IPS-18c (cell line): ENCODE measurements at regions not wholly inside any gene's neighbourhood (a gene's known extent, or its start where the extent isn't known, plus 50 kb on each side); places are given as distances from the start of the nearest gene placed in this dataset.
"Not testable (repeated sequence)": the region's sequence is repeated elsewhere in the genome, so short reads cannot be mapped to it uniquely, and the experiment has no call there.

Experiments used
- H3K4me3 ChIP-seq: 2 replicates; pipeline ENCODE4 v1.7.0; 2013; ENCODE audit warnings: low read depth, mild to moderate bottlenecking, low read length, moderate library complexity; ENCODE audit not compliant: insufficient read depth
- H3K9me3 ChIP-seq: one replicate; pipeline ENCODE4 v1.6.1; 2013; ENCODE audit warnings: mild to moderate bottlenecking, low read length, moderate library complexity; ENCODE audit not compliant: control insufficient read depth, insufficient read depth

- no peaks in the 10 kb centered on the region for H3K9me3 ChIP-seq
Measured at GRCh38 chr1:88541596-88541995, 142.5 kb upstream of the PKN2 start.

DNA sequence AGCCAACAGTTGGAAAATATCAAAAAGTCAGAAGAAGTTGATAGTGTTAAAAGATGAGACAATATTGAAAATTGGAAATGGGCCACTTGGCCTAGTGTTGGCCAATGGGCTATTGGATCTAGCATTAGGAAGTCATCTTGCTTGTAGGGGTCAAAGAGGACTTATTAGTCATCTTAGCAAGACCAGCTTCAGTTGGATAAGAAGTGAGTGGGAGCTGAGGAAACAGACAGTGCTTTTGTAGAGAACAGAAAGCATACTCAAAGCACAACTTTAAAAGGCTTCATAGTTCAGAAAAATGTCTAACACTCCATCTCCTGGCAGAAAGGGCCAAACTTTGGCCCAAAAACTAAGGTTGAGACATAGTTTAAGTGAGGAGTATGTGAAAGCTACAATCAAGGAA, 139.9 kb upstream of the PKN2 start:
- H3K9me3 ChIP-seq = no peaks in the 10 kb centered on the region
- no peak overlapping the region for H3K4me3 ChIP-seq

More at GRCh38 chr1:88541596-88541995, 142.5 kb upstream of the PKN2 start:
- H3K4me3 ChIP-seq = no peak overlapping the region

DNA sequence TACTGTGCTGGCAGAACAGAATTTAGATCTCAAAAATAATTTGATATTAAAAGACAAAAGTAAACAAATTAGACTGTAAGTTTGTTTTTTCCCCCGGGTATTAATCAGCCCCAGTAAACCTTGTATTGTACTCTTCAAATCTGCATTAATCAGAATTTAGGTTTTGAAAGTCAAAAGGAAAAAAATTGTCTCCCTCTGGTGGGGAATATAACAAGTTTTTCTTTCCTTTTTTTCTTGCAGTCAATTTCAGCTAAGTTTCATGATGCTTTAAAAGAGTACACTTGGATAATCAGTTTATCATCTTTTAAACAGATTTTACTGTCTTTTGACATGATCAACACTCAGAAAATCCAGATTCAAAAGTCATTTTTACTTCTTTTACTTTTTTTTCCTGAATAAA, 134.5 kb upstream of the PKN2 start:
- Histone ChIP-seq H3K4me3 (no peak overlapping the region), H3K9me3 (no peaks in the 10 kb centered on the region)

DNA sequence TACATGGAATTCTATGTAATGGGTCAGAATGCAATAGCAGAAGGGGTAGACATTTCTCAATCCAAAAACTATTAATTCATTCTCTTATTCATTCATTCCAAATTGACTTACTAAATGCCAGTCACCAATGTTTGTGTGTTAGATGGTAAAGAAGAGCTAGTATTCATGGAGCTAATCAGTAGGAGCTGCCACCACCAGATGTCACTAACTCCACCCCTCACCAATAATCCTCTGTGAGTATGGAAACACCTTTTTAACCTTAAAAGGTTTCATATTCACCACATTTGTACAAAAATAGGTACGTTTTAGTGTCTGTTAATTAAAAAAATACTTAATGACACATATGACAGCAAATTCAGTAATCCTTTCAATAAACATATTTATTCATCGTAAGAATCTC, 131.8 kb upstream of the PKN2 start:
- Histone ChIP-seq H3K4me3 (no peak overlapping the region), H3K9me3 (no peaks in the 10 kb centered on the region)

DNA sequence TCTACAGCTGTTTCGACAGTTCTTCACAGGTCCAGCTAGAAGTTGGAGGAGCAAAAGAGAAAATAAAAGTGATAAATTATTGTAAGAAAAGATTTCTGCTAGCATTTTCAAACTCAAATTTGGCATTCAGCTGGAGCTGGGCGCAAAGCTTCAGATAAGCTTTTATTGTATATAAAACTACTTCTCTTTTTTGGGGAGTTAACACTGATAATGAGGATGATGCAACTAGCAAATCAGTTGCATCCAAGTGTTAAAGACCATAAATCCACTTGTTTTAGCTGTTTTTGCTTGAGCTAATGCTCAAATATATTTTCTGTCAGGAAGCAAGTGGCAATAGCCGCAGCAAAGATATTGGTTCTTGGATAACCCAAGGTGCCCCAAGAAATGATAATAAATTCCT, 127.1 kb upstream of the PKN2 start:
- Histone ChIP-seq H3K9me3 (no peaks in the 10 kb centered on the region), H3K4me3 (no peak overlapping the region)

DNA sequence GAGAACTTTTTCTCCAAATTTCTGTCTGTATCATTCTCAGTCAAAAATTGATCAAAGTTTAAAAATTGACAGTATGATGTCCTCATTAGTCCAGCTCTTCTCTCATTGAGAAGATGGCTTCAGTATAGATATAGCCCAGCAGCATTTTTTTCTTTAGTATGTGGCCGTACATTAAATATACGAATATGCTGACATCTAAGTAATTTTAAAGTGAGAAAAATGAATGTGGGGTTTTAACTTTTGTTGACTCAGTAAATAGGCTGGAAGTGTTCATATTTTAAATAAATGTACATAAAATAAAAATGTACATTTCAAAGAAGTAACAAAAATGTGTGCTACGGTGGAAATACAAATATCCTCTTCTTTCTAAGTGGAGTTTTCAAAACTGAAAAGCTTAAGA, 123.5 kb upstream of the PKN2 start:
- H3K4me3 ChIP-seq = no peak overlapping the region
- H3K9me3 ChIP-seq = no peaks in the 10 kb centered on the region

DNA sequence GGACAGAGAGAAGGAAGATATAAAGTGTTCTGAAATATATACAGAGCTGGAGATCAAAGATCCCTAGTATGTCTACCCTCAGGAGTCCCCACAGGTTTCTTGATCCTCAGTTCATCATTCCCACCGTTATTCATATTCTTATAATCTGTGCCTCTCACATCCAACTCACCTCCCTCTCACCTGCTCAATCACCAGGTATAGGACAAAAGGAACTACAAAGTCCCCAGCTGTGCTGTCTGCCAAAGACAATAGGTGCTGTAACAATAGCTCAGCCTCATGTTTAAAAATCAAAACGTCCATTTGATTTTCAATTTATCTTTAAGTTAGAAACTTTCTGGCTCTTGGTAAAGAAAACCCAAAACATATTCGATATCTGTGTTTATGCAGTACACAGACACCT, 121.1 kb upstream of the PKN2 start:
- Histone ChIP-seq H3K4me3 (no peak overlapping the region), H3K9me3 (peaks cover 2% of the 10 kb centered on the region)

GRCh38 chr1:88566615-88567387, 117.3 kb upstream of the PKN2 start:
- peaks cover 2% of the 10 kb centered on the region for H3K9me3 ChIP-seq
- no peak overlapping the region for H3K4me3 ChIP-seq

DNA sequence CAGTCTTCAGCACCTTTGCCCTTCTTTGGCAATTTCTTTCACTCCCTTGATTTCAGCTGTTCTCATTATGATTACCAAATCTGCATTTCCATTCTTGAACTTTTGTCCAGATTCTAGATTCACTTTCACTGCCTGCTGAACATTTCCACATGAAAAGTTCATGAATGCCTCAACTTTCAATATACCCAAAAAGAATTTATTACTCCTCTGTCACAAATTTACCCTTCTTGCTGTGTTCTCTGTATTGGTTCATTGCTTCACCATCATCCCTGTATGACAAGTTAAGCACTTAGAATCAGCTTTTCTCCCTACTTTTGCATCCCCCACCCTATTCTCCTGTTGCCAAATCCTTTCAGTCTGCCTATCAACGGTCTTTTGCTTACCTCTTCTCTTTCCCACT, 112.6 kb upstream of the PKN2 start:
- H3K4me3 ChIP-seq = no peak overlapping the region
- H3K9me3 ChIP-seq = peaks cover 2% of the 10 kb centered on the region

DNA sequence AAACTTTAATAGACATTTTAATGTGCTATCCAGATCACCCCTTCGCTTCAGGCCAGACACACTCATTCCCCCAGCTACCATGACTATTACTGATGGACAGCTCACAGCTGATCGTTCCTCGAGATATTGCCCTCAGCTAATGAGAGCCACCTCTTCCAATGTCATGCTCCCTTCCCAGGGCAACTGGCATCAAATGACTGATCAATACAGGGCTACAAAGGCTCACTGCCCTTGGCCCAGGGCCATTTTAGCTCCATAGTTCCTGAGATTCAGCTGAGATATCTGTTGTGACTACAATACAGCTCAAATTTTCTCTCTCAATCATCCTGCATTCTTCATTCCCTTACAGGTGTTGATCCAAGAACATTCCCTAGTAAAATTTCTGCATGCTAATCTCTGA, 104.5 kb upstream of the PKN2 start:
- no peak overlapping the region for H3K4me3 ChIP-seq
- H3K9me3 ChIP-seq = peaks cover 4% of the 10 kb centered on the region

DNA sequence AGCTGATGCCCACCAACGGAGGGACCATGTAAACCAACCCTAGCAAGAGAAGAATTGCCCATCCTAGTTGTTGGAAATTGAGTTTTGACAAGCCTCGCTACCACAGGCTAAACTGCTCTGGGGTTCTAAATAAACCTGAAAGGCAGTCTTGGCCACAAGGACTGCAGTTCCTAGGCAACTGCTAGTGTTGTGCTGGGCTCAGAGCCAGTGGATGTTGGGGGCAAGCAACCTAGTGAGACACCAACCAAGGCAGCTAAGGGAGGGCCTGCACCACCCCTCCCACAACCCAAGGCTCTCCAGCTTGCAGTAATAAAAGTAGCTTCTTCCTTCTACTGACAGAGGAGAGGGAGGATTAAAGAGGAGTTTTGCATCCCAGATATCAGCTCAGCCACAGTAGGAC, 102.4 kb upstream of the PKN2 start:
- Histone ChIP-seq H3K4me3 (no peak overlapping the region), H3K9me3 (peaks cover 4% of the 10 kb centered on the region)

- no peaks in the 10 kb centered on the region for H3K9me3 ChIP-seq
- no peak overlapping the region for H3K4me3 ChIP-seq
Measured at GRCh38 chr1:88593358-88593757, 90.7 kb upstream of the PKN2 start.

DNA sequence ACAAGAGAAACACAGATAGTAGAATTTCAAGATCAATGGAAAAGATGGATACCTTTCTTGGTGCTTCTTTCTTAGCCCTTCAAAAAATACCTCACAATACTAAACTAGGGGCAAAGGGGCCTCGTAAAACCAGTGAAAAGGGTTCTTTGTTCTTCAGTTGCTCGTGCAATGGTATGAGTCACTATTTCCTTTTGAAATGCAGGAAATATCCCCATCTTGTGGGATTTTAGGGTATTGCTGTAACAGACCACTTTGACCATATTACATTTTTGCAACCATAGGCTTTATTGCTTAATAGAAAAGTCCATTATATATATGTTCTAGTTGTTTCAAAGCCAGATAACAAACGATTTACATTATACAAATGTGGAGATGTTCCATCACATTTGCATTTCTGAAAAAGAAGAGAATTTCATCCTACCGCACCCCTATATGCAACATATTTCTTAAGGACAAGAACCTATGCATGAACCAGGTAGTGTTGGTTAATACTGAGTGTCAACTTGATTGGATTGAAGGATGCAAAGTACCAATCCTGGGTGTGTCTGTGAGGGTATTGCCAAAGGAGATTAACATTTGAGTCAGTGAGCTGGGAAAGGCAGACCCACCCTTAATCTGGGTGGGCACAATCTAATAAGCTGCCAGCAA, 88.6 kb upstream of the PKN2 start:
- no peak overlapping the region for H3K4me3 ChIP-seq

DNA sequence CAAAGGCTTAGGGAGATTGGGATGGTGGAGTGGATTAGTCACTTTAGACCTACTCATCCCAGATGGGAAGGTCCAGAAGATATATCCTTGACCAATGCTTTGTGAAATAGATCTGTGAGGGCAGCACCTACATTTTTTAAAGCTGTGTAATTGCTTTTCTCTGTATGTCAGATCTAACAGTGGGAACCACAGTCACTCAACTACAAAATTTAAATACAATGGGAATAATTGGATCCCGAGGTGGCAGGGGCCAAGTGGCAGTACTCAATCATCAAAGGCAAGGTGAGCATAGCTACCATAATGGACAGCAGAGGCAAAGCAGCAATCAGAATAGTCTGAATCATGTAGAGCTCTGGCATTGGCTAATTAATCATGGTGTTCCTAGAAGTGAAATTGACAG, 86.1 kb upstream of the PKN2 start:
- H3K9me3 ChIP-seq, H3K4me3 ChIP-seq: not testable (repeated sequence)

More for the DNA sequence above, 88.6 kb upstream of the PKN2 start:
- H3K9me3 ChIP-seq = no peaks in the 10 kb centered on the region

DNA sequence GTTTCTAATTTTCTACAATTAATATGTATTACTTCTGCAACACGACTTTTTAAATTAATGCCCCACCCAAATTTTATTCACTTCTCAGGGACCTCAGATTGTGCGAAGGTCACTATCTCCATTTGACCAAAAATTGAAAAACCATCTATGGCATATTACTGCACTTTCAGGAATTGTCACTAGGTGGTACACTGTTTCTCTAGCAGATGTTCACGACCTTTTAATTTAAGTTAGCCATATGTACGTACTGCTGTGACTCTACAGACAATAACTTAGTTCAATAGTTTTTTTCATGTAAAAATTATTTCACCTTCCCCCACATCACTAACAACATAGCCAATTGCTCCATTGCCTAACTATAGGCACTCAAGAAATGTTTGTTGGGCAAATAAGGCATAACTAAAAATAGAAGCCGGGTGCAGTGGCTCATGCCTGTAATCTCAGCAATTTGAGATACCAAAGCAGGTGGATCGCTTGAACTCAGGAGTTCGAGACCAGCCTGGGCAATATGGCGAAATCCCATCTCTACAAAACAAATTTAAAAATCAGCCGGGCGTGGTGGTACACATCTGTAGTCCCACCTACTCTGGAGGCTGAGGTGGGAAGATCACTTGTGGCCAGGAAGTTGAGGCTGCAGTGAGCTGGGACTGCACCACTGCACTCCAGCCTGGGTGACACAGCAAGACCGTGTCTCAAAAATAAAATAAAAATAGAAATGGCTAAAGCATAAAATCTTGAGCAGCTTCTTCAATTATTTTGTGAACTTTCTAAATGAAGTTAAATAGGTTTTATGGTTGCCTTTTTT, 75.7 kb upstream of the PKN2 start:
- no peak overlapping the region for H3K4me3 ChIP-seq
- no peaks in the 10 kb centered on the region for H3K9me3 ChIP-seq

- Histone ChIP-seq H3K4me3 (no peak overlapping the region), H3K9me3 (no peaks in the 10 kb centered on the region)
Measured at GRCh38 chr1:88609051-88609450, 75.0 kb upstream of the PKN2 start.

DNA sequence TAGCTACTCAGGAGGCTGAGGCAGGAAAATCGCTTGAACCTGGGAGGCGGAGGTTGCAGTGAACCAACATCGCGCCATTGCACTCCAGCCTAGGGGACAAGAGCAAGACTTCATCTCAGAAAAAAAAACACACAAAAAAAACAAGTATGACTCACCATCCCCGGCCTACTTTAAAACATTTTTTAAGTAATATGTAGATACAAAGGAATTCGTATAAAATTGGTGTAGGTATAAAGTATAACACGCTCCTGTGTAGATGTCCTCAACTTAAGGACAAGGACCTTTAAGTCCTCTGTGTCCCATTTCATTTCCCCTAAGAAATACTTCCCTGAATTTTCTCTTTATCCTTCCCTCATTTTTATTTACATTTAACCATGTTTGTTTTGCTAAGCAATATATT, 73.4 kb upstream of the PKN2 start:
- Histone ChIP-seq H3K9me3 (no peaks in the 10 kb centered on the region), H3K4me3 (no peak overlapping the region)

DNA sequence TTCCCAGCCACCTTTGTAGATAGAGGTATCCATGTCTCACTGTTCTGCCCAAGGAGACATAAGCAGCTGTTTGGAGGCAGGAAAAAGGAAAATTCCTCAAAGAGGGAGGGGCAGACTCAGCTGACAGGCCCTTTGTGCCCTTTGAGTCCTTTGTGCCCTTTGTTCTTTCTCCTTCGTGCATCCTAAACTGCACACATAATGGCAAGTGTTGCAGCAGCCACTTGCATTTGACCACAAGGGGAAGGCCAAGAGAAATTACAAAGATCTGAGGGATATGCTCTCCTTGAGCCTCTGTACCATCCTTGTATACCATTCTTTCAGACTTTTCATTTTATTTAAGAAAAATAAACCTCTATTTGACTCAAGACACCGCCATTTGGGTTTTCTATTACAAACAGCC, 71.8 kb upstream of the PKN2 start:
- no peaks in the 10 kb centered on the region for H3K9me3 ChIP-seq
- H3K4me3 ChIP-seq = no peak overlapping the region
